H1 (cell line): ENCODE measurements at regions not wholly inside any gene's neighbourhood (a gene's known extent, or its start where the extent isn't known, plus 50 kb on each side); places are given as distances from the start of the nearest gene placed in this dataset.

Experiments
- CTCF ChIA-PET: fragments of 300-600 bp; sonication (Branson Sonifier 250); formaldehyde crosslinking; loops from one replicate; lab custom pipeline; 2021; ENCODE audit not compliant: partially characterized antibody; lab: Charles Lee
- POLR2A ChIA-PET: fragments of 300-600 bp; sonication (Branson Sonifier 250); formaldehyde crosslinking; loops from one replicate; lab custom pipeline; 2021; ENCODE audit warnings: inconsistent platforms; ENCODE audit not compliant: partially characterized antibody; lab: Charles Lee
- DNase-seq, 2 experiments: peaks; one replicate each; pipeline versions ENCODE4 v3.0.0 to v3.0.0-alpha.2; 2010 to 2022; ENCODE audit warnings: low spot score in 2 of 2, low read depth in 1 of 2, mixed read lengths in 1 of 2
- FAIRE-seq: peaks from 2 replicates; lab custom pipeline; 2011; peaks lifted over from hg19 to GRCh38; lab: Jason Lieb, UNC
- H2AFZ ChIP-seq: 2 replicates; pipeline ENCODE4 v1.8.1; 2012; ENCODE audit warnings: low read length, inconsistent platforms
- H2AK5ac ChIP-seq: 2 replicates; pipeline ENCODE4 v1.6.1; 2013; ENCODE audit warnings: low read depth, low read length
- H2BK120ac ChIP-seq: replicated peaks from 2 replicates; pipeline ENCODE3; 2013; ENCODE audit warnings: low read depth, low read length, inconsistent platforms
- H2BK12ac ChIP-seq: 2 replicates; pipeline ENCODE4 v1.6.1; 2013; ENCODE audit warnings: low read depth, low read length
- H2BK15ac ChIP-seq: 2 replicates; pipeline ENCODE4 v1.6.1; 2013; ENCODE audit warnings: low read length
- H2BK20ac ChIP-seq: 2 replicates; pipeline ENCODE4 v1.6.1; 2013; ENCODE audit warnings: low read length
- H2BK5ac ChIP-seq: 2 replicates; pipeline ENCODE4 v1.6.1; 2013; ENCODE audit warnings: low read depth, low read length
- H3K14ac ChIP-seq: 2 replicates; pipeline ENCODE4 v1.6.1; 2013; ENCODE audit warnings: inconsistent platforms; ENCODE audit not compliant: insufficient read length
- H3K18ac ChIP-seq: 2 replicates; pipeline ENCODE4 v1.6.1; 2013; ENCODE audit warnings: low read length; ENCODE audit errors: extremely low read depth
- H3K23ac ChIP-seq: 2 replicates; pipeline ENCODE4 v1.6.1; 2013; ENCODE audit warnings: inconsistent platforms; ENCODE audit not compliant: insufficient read length
- H3K23me2 ChIP-seq: 2 replicates; pipeline ENCODE4 v1.6.1; 2013; ENCODE audit warnings: low read depth, low read length
- H3K27ac ChIP-seq: 2 replicates; pipeline ENCODE4 v1.6.1; 2011; ENCODE audit warnings: low read depth, low read length, inconsistent platforms
- H3K27me3 ChIP-seq, 4 experiments: replicated peaks in 1 of 4; 1 replicate in 1 of 4; 2 replicates in 3 of 4; pipeline versions ENCODE4 v1.6.1 to v1.8.1; 2011 to 2013; ENCODE audit warnings: low read length in 3 of 4, mild to moderate bottlenecking in 3 of 4, inconsistent platforms in 2 of 4, mixed read lengths in 2 of 4, moderate library complexity in 1 of 4; ENCODE audit not compliant: control insufficient read depth in 3 of 4, insufficient read depth in 3 of 4; ENCODE audit errors: extremely low read depth in 1 of 4
- H3K36me3 ChIP-seq, 4 experiments: 2 replicates each; pipeline versions ENCODE4 v1.6.1 to v1.8.1; 2011 to 2013; ENCODE audit warnings: mild to moderate bottlenecking in 4 of 4, low read length in 3 of 4, moderate library complexity in 2 of 4, control low read depth in 1 of 4, inconsistent platforms in 1 of 4; ENCODE audit not compliant: insufficient read depth in 4 of 4, control insufficient read depth in 2 of 4
- H3K4ac ChIP-seq: replicated peaks from 2 replicates; pipeline ENCODE3; 2013; ENCODE audit warnings: low read length, low read depth, mixed read lengths, inconsistent platforms; ENCODE audit not compliant: insufficient read length
- H3K4me1 ChIP-seq, 4 experiments: replicated peaks in 1 of 4; 1 replicate in 1 of 4; 2 replicates in 3 of 4; pipeline versions ENCODE4 v1.6.1 to v1.8.1; 2011 to 2013; ENCODE audit warnings: low read length in 3 of 4, inconsistent platforms in 2 of 4, mixed read lengths in 1 of 4; ENCODE audit not compliant: insufficient read depth in 4 of 4, control insufficient read depth in 3 of 4
- H3K4me2 ChIP-seq, 2 experiments: 2 replicates each; pipeline versions ENCODE4 v1.6.1 to v1.8.1; 2011 to 2013; ENCODE audit warnings: low read depth in 2 of 2, low read length in 2 of 2, control low read depth in 1 of 2, inconsistent platforms in 1 of 2, mild to moderate bottlenecking in 1 of 2; ENCODE audit not compliant: insufficient read depth in 1 of 2
- H3K4me3 ChIP-seq, 4 experiments: fragments of 200-600, 300-600 bp in 1 of 4; sonication (generic), shearing (Covaris generic), sonication (Bioruptor Twin) in 1 of 4; 2 replicates each; pipeline versions ENCODE4 v1.5.1 to v1.8.1; 2011 to 2016; ENCODE audit warnings: low read length in 4 of 4, low read depth in 3 of 4, control low read depth in 2 of 4, inconsistent platforms in 2 of 4, mild to moderate bottlenecking in 2 of 4, mixed read lengths in 1 of 4, moderate library complexity in 1 of 4; ENCODE audit not compliant: insufficient read depth in 2 of 4; ENCODE audit errors: extremely low read depth in 1 of 4
- H3K56ac ChIP-seq: replicated peaks from 2 replicates; pipeline ENCODE3; 2013; ENCODE audit warnings: low read depth, mild to moderate bottlenecking, mixed read lengths, low read length, inconsistent platforms; ENCODE audit not compliant: insufficient read length
- H3K79me1 ChIP-seq: 2 replicates; pipeline ENCODE4 v1.6.1; 2013; ENCODE audit warnings: low read depth, low read length, control low read depth
- H3K79me2 ChIP-seq, 2 experiments: 2 replicates each; pipeline versions ENCODE4 v1.6.1 to v1.8.1; 2012 to 2013; ENCODE audit warnings: low read length in 2 of 2, mild to moderate bottlenecking in 2 of 2, inconsistent platforms in 1 of 2; ENCODE audit not compliant: insufficient read depth in 2 of 2, control insufficient read depth in 1 of 2
- H3K9ac ChIP-seq, 4 experiments: replicated peaks in 1 of 4; 1 replicate in 1 of 4; 2 replicates in 3 of 4; pipeline versions ENCODE4 v1.6.1 to v1.8.1; 2011 to 2013; ENCODE audit warnings: low read depth in 3 of 4, low read length in 3 of 4, control low read depth in 2 of 4, mild to moderate bottlenecking in 2 of 4, moderate library complexity in 2 of 4, inconsistent platforms in 1 of 4; ENCODE audit errors: extremely low read depth in 1 of 4
- H3K9me3 ChIP-seq, 2 experiments: 2 replicates each; pipeline versions ENCODE4 v1.6.1 to v1.8.1; 2012 to 2013; ENCODE audit warnings: mild to moderate bottlenecking in 2 of 2, moderate library complexity in 2 of 2, control low read depth in 1 of 2, inconsistent platforms in 1 of 2, low read depth in 1 of 2, low read length in 1 of 2, mixed read lengths in 1 of 2; ENCODE audit not compliant: insufficient read depth in 2 of 2
- H4K20me1 ChIP-seq, 2 experiments: replicated peaks in 1 of 2; 2 replicates each; pipeline versions ENCODE3 to v1.8.1; 2011 to 2013; ENCODE audit warnings: inconsistent platforms in 2 of 2, low read length in 2 of 2, mild to moderate bottlenecking in 1 of 2; ENCODE audit not compliant: insufficient read depth in 2 of 2, control insufficient read depth in 1 of 2
- H4K5ac ChIP-seq: 2 replicates; pipeline ENCODE4 v1.6.1; 2013; ENCODE audit warnings: low read length, low read depth, mixed read lengths, inconsistent platforms; ENCODE audit not compliant: insufficient read length
- H4K8ac ChIP-seq: 2 replicates; pipeline ENCODE4 v1.8.0; 2013; ENCODE audit warnings: mild to moderate bottlenecking, moderate library complexity, low read length, inconsistent platforms; ENCODE audit not compliant: insufficient read depth; ENCODE audit errors: extremely low read depth
- H4K91ac ChIP-seq: replicated peaks from 2 replicates; pipeline ENCODE3; 2013; ENCODE audit warnings: low read length, mixed read lengths, inconsistent platforms; ENCODE audit not compliant: insufficient read length
- SP1 ChIP-seq: IDR thresholded peaks from 2 replicates; pipeline ENCODE4 v1.6.1; 2011; ENCODE audit warnings: low read depth, low read length
- SRF ChIP-seq: IDR thresholded peaks from 2 replicates; pipeline ENCODE4 v1.6.1; 2011; ENCODE audit warnings: mild to moderate bottlenecking, low read depth, low read length, moderate library complexity
- WGBS, 2 experiments: shearing (Covaris generic) in 1 of 2; methylation state at CpG; one replicate each; pipeline versions ENCODE4 v1.1.6 to v1.1.7; 2013 to 2015; ENCODE audit warnings: low lambda C conversion rate in 2 of 2, mixed read lengths in 2 of 2, inconsistent platforms in 1 of 2, low coverage in 1 of 2, missing lambda C conversion rate in 1 of 2; ENCODE audit not compliant: insufficient replicate concordance in 2 of 2, insufficient coverage in 1 of 2, insufficient read length in 1 of 2; ENCODE audit errors: extremely low coverage in 1 of 2, missing lambda C conversion rate in 1 of 2; 5-methylcytosine and 5-hydroxymethylcytosine counted together

GRCh38 chr1:116854716-116855115 lies 55.0 kb upstream of the PTGFRN start:
- no peaks in the 10 kb centered on the region for H3K79me2 ChIP-seq
- no peak overlapping the region for H2AK5ac ChIP-seq
- H3K23me2 ChIP-seq = no peaks in the 10 kb centered on the region
- no peak overlapping the region for H3K56ac ChIP-seq
- H3K79me1 ChIP-seq = no peaks in the 10 kb centered on the region
- peak overlapping the region; percentile 62 for H2BK120ac ChIP-seq
- no peak overlapping the region for H3K23ac ChIP-seq
- TF ChIP-seq SRF = no peak
- no peak for TF ChIP-seq SP1
- no peak overlapping the region for H2AFZ ChIP-seq
- H3K9me3 ChIP-seq = no peaks in the 10 kb centered on the region
- peaks cover 17 to 32% (median 29%) of the 10 kb centered on the region in 4 experiments for H3K4me1 ChIP-seq
- CTCF ChIA-PET = interaction anchor here (0.7 to 2.2 kb wide), 3 partner anchors 12 to 37 kb away, joined by 3 to 10 read pairs (median 4); no protein-coding TSS in a partner anchor
- peak overlapping the region; percentile 94 for H3K4ac ChIP-seq
- FAIRE-seq = no peak
- 58 to 80% methylated on average over 1 to 3 of the region's 3 CpGs for WGBS, 2 experiments
- DNase-seq = no peak
- no peak overlapping the region for H3K9ac ChIP-seq
- POLR2A ChIA-PET = interaction anchor here (1.4 kb wide), 1 partner anchor 9 kb away, joined by 3 read pairs; no protein-coding TSS in a partner anchor
- H3K4me3 ChIP-seq = peak overlapping the region in 1 of 4 experiments; percentile 43; a peak in 1 of 8 replicates
- H2BK12ac ChIP-seq = peak overlapping the region; percentile 84
- peak overlapping the region; percentile 17 to 80; a peak in 1 of 4 replicates for H3K4me2 ChIP-seq
- H4K20me1 ChIP-seq = no peaks in the 10 kb centered on the region
- no peak overlapping the region for H3K14ac ChIP-seq
- peak overlapping the region; percentile 92; the same call in 1 of the 2 replicates for H2BK20ac ChIP-seq
- H3K18ac ChIP-seq = peak overlapping the region; percentile 62; the same call in 1 of the 2 replicates
- H4K8ac ChIP-seq = no peak overlapping the region
- no peak overlapping the region for H3K27ac ChIP-seq
- H2BK15ac ChIP-seq = 0 out of 2 replicates have a peak overlapping the region, but pooled peaks have one; percentile 4
- H3K27me3 ChIP-seq = no peaks in the 10 kb centered on the region
- H4K5ac ChIP-seq = peak overlapping the region; percentile 47
- H4K91ac ChIP-seq = peak overlapping the region; percentile 3
- H3K36me3 ChIP-seq = no peaks in the 10 kb centered on the region
- peak overlapping the region; percentile 87 for H2BK5ac ChIP-seq
